GM12892 (cell line): ENCODE measurements at regions not wholly inside any gene's neighbourhood (a gene's known extent, or its start where the extent isn't known, plus 50 kb on each side); places are given as distances from the start of the nearest gene placed in this dataset.

ENCODE experiments used
- DNase-seq: peaks from one replicate; pipeline ENCODE4 v3.0.0; 2011; ENCODE audit not compliant: insufficient read length
- FAIRE-seq: peaks from 2 replicates; lab custom pipeline; 2011; peaks lifted over from hg19 to GRCh38; lab: Jason Lieb, UNC
- POLR2A ChIP-seq: IDR thresholded peaks from 2 replicates; pipeline ENCODE4 v1.6.1; 2011; ENCODE audit warnings: low read depth, low read length, control low read depth
- POLR2AphosphoS5 ChIP-seq: IDR thresholded peaks from 2 replicates; pipeline ENCODE4 v1.6.1; 2011; ENCODE audit warnings: low read depth, low read length, control low read depth
- TAF1 ChIP-seq: IDR thresholded peaks from 2 replicates; pipeline ENCODE4 v1.6.1; 2011; ENCODE audit warnings: low read depth, mild to moderate bottlenecking, control low read depth, low read length, borderline replicate concordance

DNA sequence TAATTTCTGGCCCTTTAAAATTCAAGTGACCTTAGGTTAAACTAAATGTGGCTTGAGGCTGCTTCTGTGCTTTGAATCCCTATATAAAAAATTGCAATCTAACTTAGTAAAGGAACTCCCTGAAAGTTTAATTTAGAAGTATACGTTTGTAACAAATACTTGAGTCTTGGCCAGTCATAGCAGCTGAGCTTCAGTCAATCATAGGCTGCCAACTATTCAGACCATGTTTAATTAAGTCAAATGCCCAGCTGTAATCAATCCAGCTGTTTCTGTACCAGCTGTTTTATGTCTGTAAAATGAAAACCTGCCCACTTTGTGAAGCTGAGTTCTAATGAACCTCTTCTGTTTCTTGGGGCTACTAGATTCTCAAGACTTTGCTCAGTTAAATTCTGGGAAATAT lies 760.1 kb downstream of the MAT2B start:
- DNase-seq (no peak), FAIRE-seq (no peak)
- no peak for TF ChIP-seq POLR2AphosphoS5
- TF ChIP-seq TAF1, result no peak
- TF ChIP-seq POLR2A, result no peak

DNA sequence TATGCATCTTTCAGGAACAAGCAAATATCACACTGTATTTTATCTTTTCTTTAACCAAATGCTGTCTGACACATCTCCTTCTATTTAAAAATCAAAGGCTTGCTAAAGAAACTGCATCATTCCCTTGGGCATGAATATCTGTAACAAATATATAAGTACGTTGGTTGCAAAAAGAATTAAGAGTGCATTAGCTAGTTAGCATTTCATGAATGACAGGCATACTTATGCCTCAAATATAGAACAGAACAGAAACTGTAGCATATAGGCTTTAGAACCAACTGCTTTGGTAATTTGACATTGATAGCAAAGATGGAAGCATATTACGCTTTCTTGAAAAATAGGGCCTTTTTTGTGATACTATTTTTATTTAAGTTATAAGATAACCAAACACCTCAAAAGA lies 761.2 kb downstream of the MAT2B start:
- no peak for DNase-seq
- no peak for TF ChIP-seq POLR2A
- TF ChIP-seq TAF1, result no peak
- no peak for TF ChIP-seq POLR2AphosphoS5
- FAIRE-seq, result no peak

GRCh38 chr5:164277720-164278119 lies 772.3 kb downstream of the MAT2B start:
- no peak for FAIRE-seq
- no peak for DNase-seq
- no peak for TF ChIP-seq POLR2AphosphoS5
- TF ChIP-seq POLR2A, result no peak
- no peak for TF ChIP-seq TAF1

DNA sequence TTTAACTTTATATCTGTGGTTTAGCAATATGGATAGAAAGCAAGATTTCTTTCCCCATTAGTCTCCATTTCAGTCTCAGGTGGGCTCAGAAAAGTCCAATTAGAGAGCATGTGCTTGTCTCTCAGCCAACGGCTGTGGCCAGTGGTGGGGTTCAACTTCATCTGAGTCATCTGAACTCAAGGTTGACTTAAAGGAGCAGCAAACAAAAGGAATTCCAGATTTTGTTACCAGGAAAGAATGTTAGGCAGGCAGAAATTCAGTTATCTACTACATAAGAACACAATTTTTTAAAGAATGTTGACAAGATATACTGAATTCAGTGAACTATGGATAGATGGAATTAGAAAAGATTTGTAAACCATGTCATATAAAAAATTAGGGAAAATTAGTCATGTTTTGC lies 784.1 kb downstream of the MAT2B start:
- no peak for DNase-seq
- TF ChIP-seq POLR2A (no peak), TAF1 (no peak), POLR2AphosphoS5 (no peak)
- no peak for FAIRE-seq

- DNase-seq, result no peak
- no peak for TF ChIP-seq POLR2A
- no peak for TF ChIP-seq POLR2AphosphoS5
- TF ChIP-seq TAF1, result no peak
- no peak for FAIRE-seq
These were observed 791.2 kb downstream of the MAT2B start for GRCh38 chr5:164296603-164297080.

DNA sequence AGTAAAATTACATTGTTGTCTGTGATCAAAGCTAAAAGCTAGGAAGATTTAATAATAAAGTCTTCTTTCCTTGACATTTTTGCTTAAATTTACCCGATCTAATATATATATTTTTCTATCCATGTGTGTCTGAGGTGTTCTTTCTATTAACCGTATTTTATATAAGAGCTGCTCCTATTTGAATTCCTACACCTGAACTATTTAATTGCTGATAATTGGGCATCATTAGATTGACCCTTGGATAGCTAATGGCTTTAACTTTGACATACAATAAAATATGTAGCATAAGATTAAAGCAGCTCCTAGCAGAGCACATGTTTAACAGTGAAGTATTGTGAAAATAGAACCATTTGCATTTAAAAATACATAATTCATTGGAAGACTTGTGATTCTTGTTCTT lies 792.7 kb downstream of the MAT2B start:
- no peak for DNase-seq
- no peak for FAIRE-seq
- TF ChIP-seq POLR2AphosphoS5 (no peak), POLR2A (no peak), TAF1 (no peak)

DNA sequence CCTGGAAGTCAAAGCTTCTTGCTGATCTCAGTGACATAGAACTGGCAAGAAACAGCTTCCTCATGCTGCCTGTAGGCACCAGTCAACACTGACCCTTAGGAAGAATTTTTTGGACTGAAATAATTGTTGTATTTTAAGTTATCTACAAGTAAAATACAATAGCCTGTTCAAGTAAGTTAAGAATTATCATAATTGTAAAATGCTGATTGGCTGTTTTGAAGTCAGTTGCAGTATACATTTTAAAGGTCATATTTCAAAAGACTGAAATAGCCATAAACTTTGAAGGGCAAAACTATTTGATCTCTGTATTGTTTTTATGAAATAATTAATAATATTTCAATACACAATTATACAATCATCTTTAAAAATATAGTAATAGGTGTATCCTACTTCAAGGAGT lies 794.9 kb downstream of the MAT2B start:
- FAIRE-seq (no peak), DNase-seq (no peak)
- TF ChIP-seq TAF1 (no peak), POLR2A (no peak), POLR2AphosphoS5 (no peak)

GRCh38 chr5:164301136-164301535 lies 795.7 kb downstream of the MAT2B start:
- FAIRE-seq (no peak), DNase-seq (no peak)
- no peak for TF ChIP-seq POLR2AphosphoS5
- no peak for TF ChIP-seq TAF1
- no peak for TF ChIP-seq POLR2A

- FAIRE-seq (no peak), DNase-seq (no peak)
- TF ChIP-seq TAF1, result no peak
These were observed 796.3 kb downstream of the MAT2B start for GRCh38 chr5:164301708-164302107.

- TF ChIP-seq POLR2A, result no peak
- no peak for TF ChIP-seq POLR2AphosphoS5
- FAIRE-seq (no peak), DNase-seq (no peak)
These were observed 797.3 kb downstream of the MAT2B start for GRCh38 chr5:164302533-164303235.

GRCh38 chr5:164303646-164304215 lies 798.3 kb downstream of the MAT2B start:
- TF ChIP-seq POLR2A, result no peak
- no peak for TF ChIP-seq POLR2AphosphoS5
- TF ChIP-seq TAF1, result no peak
- no peak for FAIRE-seq

GRCh38 chr5:164306662-164307061 lies 801.2 kb downstream of the MAT2B start:
- no peak for TF ChIP-seq POLR2A
- no peak for TF ChIP-seq POLR2AphosphoS5
- TF ChIP-seq TAF1, result no peak
- DNase-seq (no peak), FAIRE-seq (no peak)

More at GRCh38 chr5:164303646-164304215, 798.3 kb downstream of the MAT2B start:
- no peak for DNase-seq

GRCh38 chr5:164312801-164313200 lies 807.4 kb downstream of the MAT2B start:
- TF ChIP-seq TAF1 (no peak), POLR2A (no peak), POLR2AphosphoS5 (no peak)
- DNase-seq (no peak), FAIRE-seq (no peak)
